Liver (tissue), 8 donors: ENCODE measurements at regions not wholly inside any gene's neighbourhood (a gene's known extent, or its start where the extent isn't known, plus 50 kb on each side); places are given as distances from the start of the nearest gene placed in this dataset.

Source experiments
- DNase-seq: peaks from one replicate; pipeline ENCODE4 v3.0.0-alpha.2; 2017; ENCODE audit warnings: low spot score
- H3K27ac ChIP-seq, 2 donors: one replicate each; pipeline ENCODE4 v1.7.0; 2013; ENCODE audit warnings: inconsistent platforms in 2 of 2, low read length in 2 of 2, control low read depth in 1 of 2, low read depth in 1 of 2, mild to moderate bottlenecking in 1 of 2
- H3K27me3 ChIP-seq, 4 donors: one replicate each; pipeline versions ENCODE4 v1.6.1 to v1.7.0; 2013; ENCODE audit warnings: low read length in 3 of 4, inconsistent platforms in 1 of 4, mild to moderate bottlenecking in 1 of 4, moderate library complexity in 1 of 4; ENCODE audit not compliant: control insufficient read depth in 4 of 4, insufficient read depth in 4 of 4
- H3K36me3 ChIP-seq, 4 donors: one replicate each; pipeline versions ENCODE4 v1.6.1 to v1.7.0; 2013; ENCODE audit warnings: low read length in 3 of 4, mild to moderate bottlenecking in 3 of 4, low read depth in 1 of 4, moderate library complexity in 1 of 4; ENCODE audit not compliant: control insufficient read depth in 4 of 4, insufficient read depth in 3 of 4
- H3K4me1 ChIP-seq, 4 donors: one replicate each; pipeline versions ENCODE4 v1.6.1 to v1.7.0; 2013; ENCODE audit warnings: low read length in 3 of 4, mild to moderate bottlenecking in 3 of 4, moderate library complexity in 1 of 4; ENCODE audit not compliant: control insufficient read depth in 4 of 4, insufficient read depth in 4 of 4
- H3K4me3 ChIP-seq, 3 donors: one replicate each; pipeline versions ENCODE4 v1.6.1 to v1.7.0; 2013; ENCODE audit warnings: low read length in 3 of 3, control low read depth in 1 of 3, low read depth in 1 of 3, mild to moderate bottlenecking in 1 of 3
- H3K9ac ChIP-seq, 2 donors: one replicate each; pipeline ENCODE4 v1.7.0; 2013; ENCODE audit warnings: low read length in 2 of 2, mild to moderate bottlenecking in 2 of 2, moderate library complexity in 2 of 2, control low read depth in 1 of 2, low read depth in 1 of 2
- H3K9me3 ChIP-seq, 4 donors: one replicate each; pipeline versions ENCODE4 v1.6.1 to v1.7.0; 2013; ENCODE audit warnings: low read length in 3 of 4; ENCODE audit not compliant: control insufficient read depth in 4 of 4
- EGR1 ChIP-seq, 2 donors: IDR thresholded peaks; 2 replicates each; pipeline ENCODE4 v1.6.1; 2016 to 2018; ENCODE audit warnings: antibody characterized with exemption in 2 of 2, low read depth in 2 of 2
- FOXA1 ChIP-seq: IDR thresholded peaks from 2 replicates; pipeline ENCODE4 v1.6.1; 2016; ENCODE audit warnings: antibody characterized with exemption
- FOXA2 ChIP-seq: IDR thresholded peaks from 2 replicates; pipeline ENCODE4 v1.6.1; 2016; ENCODE audit warnings: antibody characterized with exemption
- GABPA ChIP-seq, 2 donors: IDR thresholded peaks in 1 of 2; conservative IDR thresholded peaks in 1 of 2; 2 replicates each; pipeline ENCODE4 v1.6.1; 2016; ENCODE audit warnings: antibody characterized with exemption in 2 of 2, mild to moderate bottlenecking in 1 of 2, moderate library complexity in 1 of 2
- HNF4A ChIP-seq, 2 donors: conservative IDR thresholded peaks; 2 replicates each; pipeline ENCODE4 v1.6.1; 2016; ENCODE audit warnings: antibody characterized with exemption in 2 of 2, mild to moderate bottlenecking in 2 of 2
- HNF4G ChIP-seq: IDR thresholded peaks from 2 replicates; pipeline ENCODE4 v1.6.1; 2016; ENCODE audit warnings: antibody characterized with exemption
- JUND ChIP-seq, 2 donors: IDR thresholded peaks; 2 replicates each; pipeline ENCODE4 v1.6.1; 2016; ENCODE audit warnings: antibody characterized with exemption in 2 of 2
- NR2F2 ChIP-seq: IDR thresholded peaks from 2 replicates; pipeline ENCODE4 v1.6.1; 2016; ENCODE audit warnings: antibody characterized with exemption
- RAD21 ChIP-seq, 2 donors: IDR thresholded peaks; 2 replicates each; pipeline ENCODE4 v1.6.1; 2016; ENCODE audit warnings: antibody characterized with exemption in 2 of 2, mild to moderate bottlenecking in 2 of 2
- RXRA ChIP-seq, 2 donors: IDR thresholded peaks; 2 replicates each; pipeline ENCODE4 v1.6.1; 2017 to 2018; ENCODE audit warnings: antibody characterized with exemption in 2 of 2, mild to moderate bottlenecking in 1 of 2
- SP1 ChIP-seq: IDR thresholded peaks from 2 replicates; pipeline ENCODE4 v1.6.1; 2018; ENCODE audit warnings: antibody characterized with exemption, mild to moderate bottlenecking
- TAF1 ChIP-seq: conservative IDR thresholded peaks from 2 replicates; pipeline ENCODE4 v1.6.1; 2016; ENCODE audit warnings: antibody characterized with exemption, mild to moderate bottlenecking
- YY1 ChIP-seq: IDR thresholded peaks from 2 replicates; pipeline ENCODE4 v1.6.1; 2016; ENCODE audit warnings: antibody characterized with exemption, mild to moderate bottlenecking
- WGBS: extraction: QIAGEN DNeasy Blood & Tissue Kit; methylation state at CpG from one replicate; pipeline ENCODE4 v1.1.7; 2013; 5-methylcytosine and 5-hydroxymethylcytosine counted together
- TF ChIP-seq, protein P1 (sequence below): IDR thresholded peaks from 2 replicates; pipeline ENCODE4 v1.6.1; 2016; ENCODE audit warnings: antibody characterized with exemption
- TF ChIP-seq, protein P2 (sequence below): fragments of 150-350 bp; IDR thresholded peaks from 2 replicates; pipeline ENCODE4 v1.5.1; 2017; ENCODE audit warnings: improper control_type of control experiment, low read depth, low read length; ENCODE audit not compliant: missing input control
- TF ChIP-seq, protein P3 (sequence below): IDR thresholded peaks from 2 replicates; pipeline ENCODE4 v1.6.1; 2016; ENCODE audit warnings: antibody characterized with exemption, mild to moderate bottlenecking
- TF ChIP-seq, protein P4 (sequence below): IDR thresholded peaks from 2 replicates; pipeline ENCODE4 v1.6.1; 2016; ENCODE audit warnings: antibody characterized with exemption
- TF ChIP-seq, protein P5 (sequence below): IDR thresholded peaks from 2 replicates; pipeline ENCODE4 v1.6.1; 2016; ENCODE audit warnings: antibody characterized with exemption
- donor health status: healthy.
- donor health status: healthy.
- donor health status: healthy.
- donor health status: healthy.
- donor health status: healthy.

DNA sequence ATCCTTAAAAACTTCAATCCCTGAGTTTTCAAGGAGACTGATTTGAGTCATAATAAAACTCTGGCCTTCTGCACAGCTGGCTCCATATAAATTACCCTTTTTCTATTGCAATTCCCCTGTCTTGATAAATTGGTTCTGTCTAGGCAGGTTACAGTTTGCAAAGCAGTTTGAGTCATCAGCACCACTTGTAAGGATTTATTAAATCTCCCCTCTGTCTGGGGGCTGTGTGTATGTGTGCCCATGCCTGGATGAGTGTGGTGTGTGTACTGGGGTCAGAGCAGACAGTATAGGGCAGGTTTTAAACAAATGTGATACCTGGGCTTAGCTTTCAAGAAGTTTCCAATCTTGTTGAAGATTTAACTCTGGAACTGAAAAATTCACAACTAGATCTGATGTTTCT, 228.6 kb downstream of the FNDC1 start:
- Histone ChIP-seq H3K27me3 (no peaks in the 10 kb centered on the region), H3K4me3 (no peak overlapping the region), H3K4me1 (no peaks in the 10 kb centered on the region), H3K27ac (no peak overlapping the region), H3K9ac (no peak overlapping the region), H3K9me3 (no peaks in the 10 kb centered on the region), H3K36me3 (no peaks in the 10 kb centered on the region)
- TF ChIP-seq EGR1 (IDR thresholded peaks at IDR 0.05; ENCODE audit: low read depth in 2 of 2) (no peak), HNF4A (conservative IDR thresholded peaks at IDR 0.05) (no peak), FOXA1 (no peak), HNF4G (no peak), RXRA (IDR thresholded peaks at IDR 0.05) (no peak), JUND (IDR thresholded peaks at IDR 0.05) (no peak), FOXA2 (no peak), GABPA (IDR thresholded peaks at IDR 0.05 in 1 of 2, conservative IDR thresholded peaks at IDR 0.05 in 1 of 2) (no peak), TAF1 (no peak), RAD21 (IDR thresholded peaks at IDR 0.05) (no peak), YY1 (no peak), SP1 (no peak), NR2F2 (no peak)
- TF ChIP-seq, protein P1, sequence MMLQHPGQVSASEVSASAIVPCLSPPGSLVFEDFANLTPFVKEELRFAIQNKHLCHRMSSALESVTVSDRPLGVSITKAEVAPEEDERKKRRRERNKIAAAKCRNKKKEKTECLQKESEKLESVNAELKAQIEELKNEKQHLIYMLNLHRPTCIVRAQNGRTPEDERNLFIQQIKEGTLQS, result no peak
- TF ChIP-seq, protein P2, sequence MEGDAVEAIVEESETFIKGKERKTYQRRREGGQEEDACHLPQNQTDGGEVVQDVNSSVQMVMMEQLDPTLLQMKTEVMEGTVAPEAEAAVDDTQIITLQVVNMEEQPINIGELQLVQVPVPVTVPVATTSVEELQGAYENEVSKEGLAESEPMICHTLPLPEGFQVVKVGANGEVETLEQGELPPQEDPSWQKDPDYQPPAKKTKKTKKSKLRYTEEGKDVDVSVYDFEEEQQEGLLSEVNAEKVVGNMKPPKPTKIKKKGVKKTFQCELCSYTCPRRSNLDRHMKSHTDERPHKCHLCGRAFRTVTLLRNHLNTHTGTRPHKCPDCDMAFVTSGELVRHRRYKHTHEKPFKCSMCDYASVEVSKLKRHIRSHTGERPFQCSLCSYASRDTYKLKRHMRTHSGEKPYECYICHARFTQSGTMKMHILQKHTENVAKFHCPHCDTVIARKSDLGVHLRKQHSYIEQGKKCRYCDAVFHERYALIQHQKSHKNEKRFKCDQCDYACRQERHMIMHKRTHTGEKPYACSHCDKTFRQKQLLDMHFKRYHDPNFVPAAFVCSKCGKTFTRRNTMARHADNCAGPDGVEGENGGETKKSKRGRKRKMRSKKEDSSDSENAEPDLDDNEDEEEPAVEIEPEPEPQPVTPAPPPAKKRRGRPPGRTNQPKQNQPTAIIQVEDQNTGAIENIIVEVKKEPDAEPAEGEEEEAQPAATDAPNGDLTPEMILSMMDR, result no peak
- TF ChIP-seq, protein P3, sequence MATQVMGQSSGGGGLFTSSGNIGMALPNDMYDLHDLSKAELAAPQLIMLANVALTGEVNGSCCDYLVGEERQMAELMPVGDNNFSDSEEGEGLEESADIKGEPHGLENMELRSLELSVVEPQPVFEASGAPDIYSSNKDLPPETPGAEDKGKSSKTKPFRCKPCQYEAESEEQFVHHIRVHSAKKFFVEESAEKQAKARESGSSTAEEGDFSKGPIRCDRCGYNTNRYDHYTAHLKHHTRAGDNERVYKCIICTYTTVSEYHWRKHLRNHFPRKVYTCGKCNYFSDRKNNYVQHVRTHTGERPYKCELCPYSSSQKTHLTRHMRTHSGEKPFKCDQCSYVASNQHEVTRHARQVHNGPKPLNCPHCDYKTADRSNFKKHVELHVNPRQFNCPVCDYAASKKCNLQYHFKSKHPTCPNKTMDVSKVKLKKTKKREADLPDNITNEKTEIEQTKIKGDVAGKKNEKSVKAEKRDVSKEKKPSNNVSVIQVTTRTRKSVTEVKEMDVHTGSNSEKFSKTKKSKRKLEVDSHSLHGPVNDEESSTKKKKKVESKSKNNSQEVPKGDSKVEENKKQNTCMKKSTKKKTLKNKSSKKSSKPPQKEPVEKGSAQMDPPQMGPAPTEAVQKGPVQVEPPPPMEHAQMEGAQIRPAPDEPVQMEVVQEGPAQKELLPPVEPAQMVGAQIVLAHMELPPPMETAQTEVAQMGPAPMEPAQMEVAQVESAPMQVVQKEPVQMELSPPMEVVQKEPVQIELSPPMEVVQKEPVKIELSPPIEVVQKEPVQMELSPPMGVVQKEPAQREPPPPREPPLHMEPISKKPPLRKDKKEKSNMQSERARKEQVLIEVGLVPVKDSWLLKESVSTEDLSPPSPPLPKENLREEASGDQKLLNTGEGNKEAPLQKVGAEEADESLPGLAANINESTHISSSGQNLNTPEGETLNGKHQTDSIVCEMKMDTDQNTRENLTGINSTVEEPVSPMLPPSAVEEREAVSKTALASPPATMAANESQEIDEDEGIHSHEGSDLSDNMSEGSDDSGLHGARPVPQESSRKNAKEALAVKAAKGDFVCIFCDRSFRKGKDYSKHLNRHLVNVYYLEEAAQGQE, result no peak
- TF ChIP-seq, protein P4, sequence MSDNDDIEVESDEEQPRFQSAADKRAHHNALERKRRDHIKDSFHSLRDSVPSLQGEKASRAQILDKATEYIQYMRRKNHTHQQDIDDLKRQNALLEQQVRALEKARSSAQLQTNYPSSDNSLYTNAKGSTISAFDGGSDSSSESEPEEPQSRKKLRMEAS, result no peak
- TF ChIP-seq, protein P5, sequence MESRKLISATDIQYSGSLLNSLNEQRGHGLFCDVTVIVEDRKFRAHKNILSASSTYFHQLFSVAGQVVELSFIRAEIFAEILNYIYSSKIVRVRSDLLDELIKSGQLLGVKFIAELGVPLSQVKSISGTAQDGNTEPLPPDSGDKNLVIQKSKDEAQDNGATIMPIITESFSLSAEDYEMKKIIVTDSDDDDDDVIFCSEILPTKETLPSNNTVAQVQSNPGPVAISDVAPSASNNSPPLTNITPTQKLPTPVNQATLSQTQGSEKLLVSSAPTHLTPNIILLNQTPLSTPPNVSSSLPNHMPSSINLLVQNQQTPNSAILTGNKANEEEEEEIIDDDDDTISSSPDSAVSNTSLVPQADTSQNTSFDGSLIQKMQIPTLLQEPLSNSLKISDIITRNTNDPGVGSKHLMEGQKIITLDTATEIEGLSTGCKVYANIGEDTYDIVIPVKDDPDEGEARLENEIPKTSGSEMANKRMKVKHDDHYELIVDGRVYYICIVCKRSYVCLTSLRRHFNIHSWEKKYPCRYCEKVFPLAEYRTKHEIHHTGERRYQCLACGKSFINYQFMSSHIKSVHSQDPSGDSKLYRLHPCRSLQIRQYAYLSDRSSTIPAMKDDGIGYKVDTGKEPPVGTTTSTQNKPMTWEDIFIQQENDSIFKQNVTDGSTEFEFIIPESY, result no peak
- DNase-seq, result no peak

DNA sequence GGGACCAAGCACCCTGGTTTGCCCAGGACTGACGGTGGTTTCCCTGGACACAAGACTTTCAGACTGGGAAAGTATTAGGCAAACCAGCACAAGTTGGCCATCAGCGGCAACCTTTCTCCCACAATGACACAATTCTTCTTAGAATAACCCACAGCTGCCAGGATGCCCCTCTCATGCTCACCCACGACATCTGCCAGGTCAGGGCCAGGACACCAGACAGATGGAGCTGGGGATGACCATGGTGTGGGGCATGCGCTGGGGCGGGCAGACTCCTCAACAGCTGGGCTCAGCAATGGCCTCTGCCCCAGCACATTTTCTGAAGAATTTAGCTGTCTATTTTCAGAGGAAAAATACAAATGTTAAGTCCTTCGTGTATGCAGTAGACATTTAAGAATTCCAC, 226.4 kb downstream of the FNDC1 start:
- Histone ChIP-seq H3K4me1 (no peaks in the 10 kb centered on the region), H3K27me3 (no peaks in the 10 kb centered on the region), H3K36me3 (no peaks in the 10 kb centered on the region), H3K9me3 (no peaks in the 10 kb centered on the region), H3K9ac (no peak overlapping the region), H3K4me3 (no peak overlapping the region), H3K27ac (no peak overlapping the region)
- TF ChIP-seq TAF1 (no peak), FOXA2 (no peak), SP1 (no peak)
- TF ChIP-seq, protein P1, result no peak
- TF ChIP-seq, protein P3, result no peak
- TF ChIP-seq, protein P5, result no peak
- DNase-seq, result no peak
- WGBS, result 84% methylated on average over 6 of the region's 6 CpGs
